HL-60 (cell line): ENCODE measurements at regions not wholly inside any gene's neighbourhood (a gene's known extent, or its start where the extent isn't known, plus 50 kb on each side); places are given as distances from the start of the nearest gene placed in this dataset.

Experiments used
- CTCF ChIP-seq: IDR thresholded peaks from one replicate; pipeline ENCODE4 v1.5.1; 2011; ENCODE audit warnings: low read length, control low read depth, inconsistent platforms; ENCODE audit not compliant: insufficient read depth
- GABPA ChIP-seq: IDR thresholded peaks from 2 replicates; pipeline ENCODE4 v1.6.1; 2012; ENCODE audit warnings: low read depth
- POLR2AphosphoS5 ChIP-seq: IDR thresholded peaks from 2 replicates; pipeline ENCODE4 v1.6.1; 2012; ENCODE audit warnings: low read depth
- SPI1 ChIP-seq: IDR thresholded peaks from 2 replicates; pipeline ENCODE4 v1.6.1; 2012; ENCODE audit warnings: low read depth, mild to moderate bottlenecking, borderline replicate concordance

- TF ChIP-seq CTCF (no peak), POLR2AphosphoS5 (no peak), SPI1 (no peak), GABPA (no peak)
These were observed 384.9 kb downstream of the KCNRG start for GRCh38 chr13:50400035-50400726.
